ENCODE measurements at regions not wholly inside any gene's neighbourhood (a gene's known extent, or its start where the extent isn't known, plus 50 kb on each side); places are given as distances from the start of the nearest gene placed in this dataset.

GRCh38 chr15:37218351-37218916 is 118.1 kb upstream of the MEIS2 start:
- TF ChIP-seq, protein P1, sequence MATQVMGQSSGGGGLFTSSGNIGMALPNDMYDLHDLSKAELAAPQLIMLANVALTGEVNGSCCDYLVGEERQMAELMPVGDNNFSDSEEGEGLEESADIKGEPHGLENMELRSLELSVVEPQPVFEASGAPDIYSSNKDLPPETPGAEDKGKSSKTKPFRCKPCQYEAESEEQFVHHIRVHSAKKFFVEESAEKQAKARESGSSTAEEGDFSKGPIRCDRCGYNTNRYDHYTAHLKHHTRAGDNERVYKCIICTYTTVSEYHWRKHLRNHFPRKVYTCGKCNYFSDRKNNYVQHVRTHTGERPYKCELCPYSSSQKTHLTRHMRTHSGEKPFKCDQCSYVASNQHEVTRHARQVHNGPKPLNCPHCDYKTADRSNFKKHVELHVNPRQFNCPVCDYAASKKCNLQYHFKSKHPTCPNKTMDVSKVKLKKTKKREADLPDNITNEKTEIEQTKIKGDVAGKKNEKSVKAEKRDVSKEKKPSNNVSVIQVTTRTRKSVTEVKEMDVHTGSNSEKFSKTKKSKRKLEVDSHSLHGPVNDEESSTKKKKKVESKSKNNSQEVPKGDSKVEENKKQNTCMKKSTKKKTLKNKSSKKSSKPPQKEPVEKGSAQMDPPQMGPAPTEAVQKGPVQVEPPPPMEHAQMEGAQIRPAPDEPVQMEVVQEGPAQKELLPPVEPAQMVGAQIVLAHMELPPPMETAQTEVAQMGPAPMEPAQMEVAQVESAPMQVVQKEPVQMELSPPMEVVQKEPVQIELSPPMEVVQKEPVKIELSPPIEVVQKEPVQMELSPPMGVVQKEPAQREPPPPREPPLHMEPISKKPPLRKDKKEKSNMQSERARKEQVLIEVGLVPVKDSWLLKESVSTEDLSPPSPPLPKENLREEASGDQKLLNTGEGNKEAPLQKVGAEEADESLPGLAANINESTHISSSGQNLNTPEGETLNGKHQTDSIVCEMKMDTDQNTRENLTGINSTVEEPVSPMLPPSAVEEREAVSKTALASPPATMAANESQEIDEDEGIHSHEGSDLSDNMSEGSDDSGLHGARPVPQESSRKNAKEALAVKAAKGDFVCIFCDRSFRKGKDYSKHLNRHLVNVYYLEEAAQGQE (IDR thresholded peaks at IDR 0.05; ENCODE audit: insufficient replicate concordance, low read depth), result no peak
- TF ChIP-seq, protein P2, sequence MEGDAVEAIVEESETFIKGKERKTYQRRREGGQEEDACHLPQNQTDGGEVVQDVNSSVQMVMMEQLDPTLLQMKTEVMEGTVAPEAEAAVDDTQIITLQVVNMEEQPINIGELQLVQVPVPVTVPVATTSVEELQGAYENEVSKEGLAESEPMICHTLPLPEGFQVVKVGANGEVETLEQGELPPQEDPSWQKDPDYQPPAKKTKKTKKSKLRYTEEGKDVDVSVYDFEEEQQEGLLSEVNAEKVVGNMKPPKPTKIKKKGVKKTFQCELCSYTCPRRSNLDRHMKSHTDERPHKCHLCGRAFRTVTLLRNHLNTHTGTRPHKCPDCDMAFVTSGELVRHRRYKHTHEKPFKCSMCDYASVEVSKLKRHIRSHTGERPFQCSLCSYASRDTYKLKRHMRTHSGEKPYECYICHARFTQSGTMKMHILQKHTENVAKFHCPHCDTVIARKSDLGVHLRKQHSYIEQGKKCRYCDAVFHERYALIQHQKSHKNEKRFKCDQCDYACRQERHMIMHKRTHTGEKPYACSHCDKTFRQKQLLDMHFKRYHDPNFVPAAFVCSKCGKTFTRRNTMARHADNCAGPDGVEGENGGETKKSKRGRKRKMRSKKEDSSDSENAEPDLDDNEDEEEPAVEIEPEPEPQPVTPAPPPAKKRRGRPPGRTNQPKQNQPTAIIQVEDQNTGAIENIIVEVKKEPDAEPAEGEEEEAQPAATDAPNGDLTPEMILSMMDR (IDR thresholded peaks at IDR 0.05; ENCODE audit: insufficient read depth, low read length), result no peak
- no peak for TF ChIP-seq POLR2AphosphoS5 (IDR thresholded peaks at IDR 0.05; ENCODE audit: low read depth)
- TF ChIP-seq GABPA (IDR thresholded peaks at IDR 0.05; ENCODE audit: low read depth), result no peak
- TF ChIP-seq SPI1 (IDR thresholded peaks at IDR 0.05; ENCODE audit: borderline replicate concordance, low read depth), result no peak

Measured in HL-60 (cell line).